HG03432 (cell line): ENCODE measurements at regions not wholly inside any gene's neighbourhood (a gene's known extent, or its start where the extent isn't known, plus 50 kb on each side); places are given as distances from the start of the nearest gene placed in this dataset.
A peak's percentile ranks its signal among the peaks of the same experiment; 100 is the strongest.
"Not testable (repeated sequence)": the region's sequence is repeated elsewhere in the genome, so short reads cannot be mapped to it uniquely, and the experiment has no call there.

Source experiments
- ATAC-seq: cut with Tn5 transposase; IDR thresholded peaks from one replicate; pipeline ENCODE4 v1.9.1; 2021; ENCODE audit warnings: mild to moderate bottlenecking, moderate library complexity; ENCODE audit not compliant: unreplicated experiment

- ATAC-seq = no peak
These were observed 96.0 kb upstream of the LOC128125822 start for GRCh38 chr6:63476302-63476701.

- ATAC-seq = no peak
These were observed 94.7 kb upstream of the LOC128125822 start for GRCh38 chr6:63477422-63478040.

GRCh38 chr6:63478734-63479133 lies 93.5 kb upstream of the LOC128125822 start:
- ATAC-seq = no peak

- no peak for ATAC-seq
These were observed 86.1 kb upstream of the LOC128125822 start for GRCh38 chr6:63486196-63486595.

- ATAC-seq = no peak
These were observed 85.0 kb upstream of the LOC128125822 start for GRCh38 chr6:63487103-63487813.

GRCh38 chr6:63491119-63491518 lies 81.2 kb upstream of the LOC128125822 start:
- no peak for ATAC-seq

- no peak for ATAC-seq
These were observed 79.8 kb upstream of the LOC128125822 start for GRCh38 chr6:63492476-63492875.

- ATAC-seq = no peak
These were observed 78.7 kb upstream of the LOC128125822 start for GRCh38 chr6:63493557-63493956.

GRCh38 chr6:63496361-63496804 lies 75.9 kb upstream of the LOC128125822 start:
- no peak for ATAC-seq

- ATAC-seq = no peak
These were observed 70.1 kb upstream of the LOC128125822 start for GRCh38 chr6:63502156-63502555.

- ATAC-seq = no peak
These were observed 69.1 kb upstream of the LOC128125822 start for GRCh38 chr6:63503199-63503598.

- ATAC-seq = peak; percentile 99
These were observed 67.4 kb upstream of the LOC128125822 start for GRCh38 chr6:63504777-63505384.

- ATAC-seq = no peak
These were observed 65.2 kb upstream of the LOC128125822 start for GRCh38 chr6:63507096-63507495.

- ATAC-seq = no peak
These were observed 62.5 kb upstream of the LOC128125822 start for GRCh38 chr6:63509652-63510352.

- no peak for ATAC-seq
These were observed 62.0 kb upstream of the LOC128125822 start for GRCh38 chr6:63510353-63510686.

- no peak for ATAC-seq
These were observed 61.4 kb upstream of the LOC128125822 start for GRCh38 chr6:63510849-63511248.

GRCh38 chr6:63514488-63515173 lies 57.6 kb upstream of the LOC128125822 start:
- no peak for ATAC-seq

GRCh38 chr6:63515227-63515626 lies 57.1 kb upstream of the LOC128125822 start:
- not testable (repeated sequence) for ATAC-seq

GRCh38 chr6:63516186-63516944 lies 55.9 kb upstream of the LOC128125822 start:
- no peak for ATAC-seq

- ATAC-seq = no peak
These were observed 55.1 kb upstream of the LOC128125822 start for GRCh38 chr6:63517221-63517620.
